Activated gamma-delta T cell treated with anti-CD3 and anti-CD28 coated beads, Interleukin-2, amount 50 U/mL, for 16 hours (primary cell): ENCODE measurements at regions not wholly inside any gene's neighbourhood (a gene's known extent, or its start where the extent isn't known, plus 50 kb on each side); places are given as distances from the start of the nearest gene placed in this dataset.
"Not testable (repeated sequence)": the region's sequence is repeated elsewhere in the genome, so short reads cannot be mapped to it uniquely, and the experiment has no call there.

ENCODE experiments used
- DNase-seq: peaks from one replicate; pipeline ENCODE4 v3.0.0-alpha.2; 2020; ENCODE audit warnings: low read depth

GRCh38 chr13:33550885-33551284 is 265.3 kb upstream of the STARD13 start:
- no peak for DNase-seq

GRCh38 chr13:33554919-33555791 is 262.8 kb upstream of the RFC3 start:
- no peak for DNase-seq

DNA sequence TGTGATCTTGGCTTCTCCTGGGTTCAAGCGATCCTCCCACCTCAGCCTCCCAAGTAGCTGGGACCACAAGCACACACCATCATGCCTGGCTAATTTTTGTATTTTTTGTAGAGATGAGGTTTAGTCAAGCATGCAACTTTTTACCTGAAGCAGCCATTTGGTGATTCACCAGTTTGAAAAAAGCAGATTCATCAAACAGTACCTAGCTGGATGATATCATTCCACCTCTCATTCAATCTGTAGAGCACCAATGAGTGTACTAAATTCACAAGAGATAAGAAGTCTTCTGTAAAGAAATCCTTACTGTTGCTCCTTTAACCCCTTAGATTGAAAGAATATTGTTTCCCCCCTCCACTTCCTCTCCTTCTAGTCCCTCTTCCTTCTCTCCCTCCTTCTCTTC is 261.1 kb upstream of the RFC3 start:
- no peak for DNase-seq

- no peak for DNase-seq
Observed at GRCh38 chr13:33560726-33561125, 257.2 kb upstream of the RFC3 start.

GRCh38 chr13:33561627-33562026 is 256.3 kb upstream of the RFC3 start:
- DNase-seq: no peak

DNA sequence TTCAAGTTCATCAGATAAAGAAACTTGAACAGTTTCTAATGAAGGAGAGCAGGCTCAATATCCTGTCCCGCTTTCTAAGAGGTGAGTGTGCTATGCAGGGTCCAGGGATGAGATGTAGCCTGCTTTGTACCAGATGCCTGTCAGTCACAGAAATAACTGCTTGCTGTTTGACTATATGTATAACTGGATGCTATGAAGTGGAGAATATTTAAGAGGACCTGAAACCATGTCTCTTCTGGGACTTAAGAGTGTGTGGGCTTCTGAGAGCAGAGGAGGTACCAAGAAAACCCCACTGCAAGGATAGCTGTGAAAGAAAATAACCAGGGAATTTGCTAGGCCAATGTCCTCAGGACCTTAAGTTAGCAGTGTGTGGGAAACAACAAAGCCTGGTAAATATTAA is 246.3 kb upstream of the RFC3 start:
- DNase-seq: no peak

DNA sequence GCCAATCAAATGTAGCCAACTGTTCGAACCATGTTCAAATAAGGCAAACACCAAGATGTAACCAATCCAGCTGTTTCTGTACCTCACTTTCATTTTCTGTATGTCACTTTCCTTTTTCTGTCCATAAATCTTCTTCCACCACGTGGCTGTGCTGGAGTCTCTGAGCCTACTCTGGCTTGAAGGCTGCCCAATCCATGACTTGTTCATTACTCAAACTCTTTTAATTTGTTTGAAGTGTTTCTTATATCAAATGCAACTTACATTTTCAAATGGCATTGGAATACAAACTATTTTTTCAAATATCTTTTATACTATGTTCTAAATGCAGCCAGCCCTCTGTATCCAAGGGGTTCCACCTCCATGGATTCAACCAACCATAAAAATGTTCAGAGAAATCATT is 245.6 kb upstream of the RFC3 start:
- DNase-seq: not testable (repeated sequence)

GRCh38 chr13:33575378-33575777 is 242.6 kb upstream of the RFC3 start:
- no peak for DNase-seq

DNA sequence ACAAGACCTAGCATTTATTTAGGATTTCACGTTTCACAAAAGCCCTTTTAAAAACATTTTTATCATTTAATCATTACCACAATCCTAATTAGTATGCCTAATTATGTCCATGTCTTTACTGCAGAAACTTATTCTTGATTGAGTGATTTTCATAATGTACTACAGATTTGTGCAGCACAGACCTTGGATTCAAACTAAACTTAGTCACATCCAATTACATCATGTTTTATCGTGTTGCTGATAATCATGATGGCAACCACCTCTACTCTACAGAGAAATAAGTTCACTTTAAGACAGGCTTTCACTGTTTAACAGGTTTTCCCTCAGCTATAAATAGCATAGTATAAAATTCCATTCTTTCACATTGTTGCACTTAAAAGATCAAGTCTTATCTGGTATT is 240.9 kb upstream of the RFC3 start:
- DNase-seq: no peak

- no peak for DNase-seq
Observed at GRCh38 chr13:33578786-33579185, 239.2 kb upstream of the RFC3 start.

GRCh38 chr13:33582121-33582520 is 235.8 kb upstream of the RFC3 start:
- DNase-seq: no peak

DNA sequence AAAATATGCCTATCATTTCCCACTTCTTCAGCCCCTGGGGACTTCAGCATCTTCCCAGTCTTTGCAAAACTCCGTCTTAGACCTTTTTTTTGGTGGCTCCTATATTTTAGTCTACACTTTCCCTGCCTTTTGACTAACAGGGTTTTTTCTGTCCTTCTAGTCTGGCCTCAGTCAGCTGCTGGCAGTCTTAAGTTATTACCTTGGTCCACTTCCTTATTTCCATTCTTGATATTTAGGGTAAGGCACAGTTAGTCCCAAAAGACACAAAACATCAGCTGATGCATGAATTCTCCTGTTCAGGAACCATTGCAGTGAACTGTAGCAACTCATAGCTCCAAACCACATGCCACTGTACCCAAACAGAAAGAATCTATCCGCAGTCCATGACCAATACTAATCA is 234.6 kb upstream of the RFC3 start:
- DNase-seq: no peak

DNA sequence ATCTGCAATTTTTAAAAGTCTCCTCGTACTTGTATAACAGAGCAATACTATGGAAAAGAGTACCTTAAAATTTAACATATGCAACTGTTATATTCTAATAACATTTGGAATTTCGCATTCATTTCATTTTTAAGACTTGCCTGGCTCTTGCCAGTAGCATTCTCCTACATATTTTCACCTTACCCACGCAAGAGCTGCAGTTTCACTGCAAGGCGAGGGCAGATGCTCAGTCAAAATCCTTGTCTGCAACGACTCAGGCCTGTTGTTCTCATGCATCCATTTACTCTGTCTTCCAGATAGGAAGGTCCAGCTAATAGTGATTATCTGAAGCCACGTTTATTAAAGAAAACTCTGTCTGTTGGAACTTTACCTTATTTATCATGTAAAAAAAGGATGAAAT is 227.0 kb upstream of the RFC3 start:
- DNase-seq: no peak

- DNase-seq: no peak
Observed at GRCh38 chr13:33606692-33607091, 211.3 kb upstream of the RFC3 start.

DNA sequence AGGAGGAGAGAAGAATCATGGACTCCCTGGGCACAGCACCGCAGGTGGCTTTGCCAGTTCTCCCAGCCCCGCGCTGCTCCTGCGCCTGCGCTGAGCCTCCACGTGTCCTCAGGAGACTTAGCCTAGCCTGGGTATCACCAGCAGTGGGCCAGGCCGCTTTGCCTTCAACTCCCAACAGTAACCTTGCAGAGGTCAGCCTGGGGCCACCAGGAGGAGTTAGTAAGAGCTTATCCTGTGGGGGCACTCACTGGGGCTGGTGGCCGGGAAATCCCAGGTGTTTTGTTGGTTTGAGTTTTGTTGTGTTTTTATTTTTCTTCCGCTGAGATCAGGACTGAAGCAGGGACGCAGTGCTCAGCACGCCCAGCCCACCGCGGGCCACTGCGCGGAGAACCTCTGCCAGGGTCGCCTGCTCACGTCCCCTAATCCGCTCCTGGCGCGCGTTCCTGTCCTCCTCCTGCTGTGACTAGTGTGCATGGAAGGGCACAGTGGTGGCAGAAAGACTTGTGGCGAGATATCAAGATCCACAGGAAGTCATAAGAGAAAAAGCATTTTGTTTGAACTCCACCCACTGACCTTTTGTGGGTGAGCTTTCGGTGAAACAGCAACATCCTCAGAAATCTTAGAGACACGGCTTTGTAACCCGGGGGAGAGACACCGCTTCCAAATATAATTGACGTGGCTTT is 207.4 kb upstream of the RFC3 start:
- peak; percentile 12 for DNase-seq

GRCh38 chr13:33611121-33611805 is 206.7 kb upstream of the RFC3 start:
- DNase-seq: no peak

DNA sequence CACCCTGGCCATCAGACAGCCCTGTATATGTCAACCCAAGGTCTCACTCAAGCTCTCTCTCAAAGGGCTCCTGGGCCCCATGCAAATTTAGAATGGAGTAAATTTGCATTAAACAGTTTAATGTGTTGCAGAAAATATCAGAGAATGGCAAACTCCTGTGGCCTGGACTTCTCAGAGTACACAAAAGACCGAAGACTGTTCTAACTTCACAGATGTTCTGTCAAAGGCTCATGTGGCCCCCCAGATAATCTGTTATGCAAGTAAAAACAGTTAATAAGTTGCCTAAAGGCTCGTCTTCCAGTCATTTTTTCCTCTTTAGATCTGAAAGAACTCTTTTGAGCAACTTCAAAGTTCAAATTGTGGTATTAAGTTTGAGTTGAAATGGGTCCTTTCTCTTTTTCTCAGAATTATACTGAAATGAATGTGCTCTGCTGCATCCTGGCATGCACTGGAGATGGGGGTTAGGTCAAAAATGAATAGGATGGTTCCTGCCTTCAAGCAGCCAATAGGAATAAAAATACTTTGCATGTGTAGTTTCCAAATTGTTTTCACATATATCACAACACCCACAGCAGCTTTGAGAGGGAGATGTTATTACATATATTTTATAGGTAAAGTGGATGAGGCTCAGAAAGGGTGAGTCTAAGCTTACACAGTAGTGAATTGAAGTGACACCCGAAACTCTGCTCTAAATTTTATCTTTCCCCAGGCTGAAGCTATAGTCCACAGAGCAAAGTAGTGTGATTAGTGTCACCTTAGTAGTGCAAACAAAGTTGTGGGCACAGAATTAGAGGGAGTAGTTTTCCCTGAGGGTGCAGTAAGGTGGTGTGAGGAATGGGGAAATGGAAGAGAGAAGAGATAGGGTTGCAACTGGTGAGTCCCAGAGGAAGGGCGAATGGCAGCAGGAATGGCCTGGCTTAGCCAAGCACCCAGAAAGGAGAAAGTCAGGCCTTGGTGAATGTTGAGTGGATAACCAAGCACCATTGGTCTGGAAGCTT is 205.0 kb upstream of the RFC3 start:
- DNase-seq: no peak

- no peak for DNase-seq
Observed at GRCh38 chr13:33615436-33615835, 202.5 kb upstream of the RFC3 start.

DNA sequence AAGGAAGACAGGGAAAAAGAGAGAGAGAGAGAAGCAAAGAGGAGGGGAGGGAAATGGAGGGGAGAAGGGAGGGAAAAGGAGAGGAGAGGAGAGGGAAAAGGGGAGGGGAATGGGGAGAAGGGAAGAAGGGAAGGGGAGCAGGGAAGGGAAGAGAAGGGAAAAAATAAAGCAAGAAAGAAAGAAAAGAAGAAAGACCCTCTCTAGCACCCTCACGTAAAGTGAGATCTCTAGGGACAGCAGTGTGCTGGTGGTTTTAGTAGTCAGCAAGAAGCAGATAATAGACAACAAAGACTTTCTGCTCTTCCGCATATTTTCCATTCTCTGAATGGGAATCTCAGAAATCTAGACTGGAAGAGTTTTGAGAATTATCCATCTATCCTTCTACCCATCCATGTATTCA is 201.8 kb upstream of the RFC3 start:
- no peak for DNase-seq

- DNase-seq: no peak
Observed at GRCh38 chr13:33617055-33617454, 200.9 kb upstream of the RFC3 start.

DNA sequence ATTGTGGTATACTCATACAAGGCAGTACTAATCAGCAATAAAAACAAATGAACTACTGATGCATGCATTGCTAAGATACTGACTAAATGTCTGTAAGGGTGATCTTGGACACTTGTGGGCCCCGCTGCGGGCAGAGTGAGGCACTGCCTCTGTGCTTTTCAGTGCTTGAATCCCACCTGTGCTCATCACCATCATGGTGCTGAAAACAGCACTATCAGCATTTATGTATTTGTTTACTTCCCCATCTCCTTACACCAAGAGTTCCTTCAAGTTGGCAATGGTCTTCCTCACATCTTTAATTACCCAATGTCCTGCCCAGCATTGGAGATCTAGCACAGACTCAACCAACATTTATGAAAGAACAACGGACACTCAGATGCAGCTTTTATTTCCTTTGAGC is 193.7 kb upstream of the RFC3 start:
- no peak for DNase-seq

DNA sequence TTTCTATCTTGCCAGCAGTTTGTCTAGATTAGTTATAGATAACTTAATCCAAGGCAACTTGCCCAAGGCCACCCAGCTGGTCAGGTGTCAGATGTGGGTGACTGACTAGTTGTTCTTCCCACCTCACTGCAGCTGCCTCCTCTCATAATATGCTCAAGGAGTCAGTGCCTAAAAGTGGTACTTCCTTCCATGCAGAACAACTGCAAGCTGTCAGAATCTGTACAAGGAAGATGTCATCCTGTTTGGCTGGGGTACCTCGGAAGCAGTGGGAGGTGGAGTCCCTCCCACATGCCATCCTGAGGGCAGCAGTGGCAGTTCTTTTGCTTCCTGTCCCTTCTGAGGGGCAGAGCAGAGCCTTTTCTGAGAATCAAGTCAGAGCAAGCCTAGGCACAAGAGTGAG is 193.2 kb upstream of the RFC3 start:
- no peak for DNase-seq
